ENCODE measurements at regions not wholly inside any gene's neighbourhood (a gene's known extent, or its start where the extent isn't known, plus 50 kb on each side); places are given as distances from the start of the nearest gene placed in this dataset.

- 78 to 85% methylated on average over 4 of the region's 4 CpGs for WGBS, 2 donors (ENCODE audit: low coverage in 1 of 2)
- no peak overlapping the region for H3K27ac ChIP-seq
- DNase-seq = no peak
- H3K9me3 ChIP-seq = no peaks in the 10 kb centered on the region
- in situ Hi-C loops (cut with MboI; ENCODE audit: low pct_ligation_motif_present in 1 of 4, low pct_unique_long_range_greater_than_20kb in 1 of 4, low sequenced_read_pairs in 3 of 4) = no loop called here
- intact Hi-C loops (cut with DNase I; ENCODE audit: low total_unique reads) = no loop called here
- H3K4me1 ChIP-seq = peaks cover 0 to 10% (median 0%) of the 10 kb centered on the region in 4 donors
- no peak for TF ChIP-seq POLR2A (IDR thresholded peaks at IDR 0.05)
- TF ChIP-seq POLR2AphosphoS5 (IDR thresholded peaks at IDR 0.05) = no peak
- TF ChIP-seq EP300 (IDR thresholded peaks at IDR 0.05; ENCODE audit: low read depth) = no peak
- TF ChIP-seq CTCF (IDR thresholded peaks at IDR 0.05) = no peak
- H3K4me3 ChIP-seq = no peak overlapping the region
- H3K36me3 ChIP-seq = no peaks in the 10 kb centered on the region
- no peaks in the 10 kb centered on the region for H3K27me3 ChIP-seq
Measured at GRCh38 chr4:159682996-159683395, 580.1 kb downstream of the RAPGEF2 start.

DNA sequence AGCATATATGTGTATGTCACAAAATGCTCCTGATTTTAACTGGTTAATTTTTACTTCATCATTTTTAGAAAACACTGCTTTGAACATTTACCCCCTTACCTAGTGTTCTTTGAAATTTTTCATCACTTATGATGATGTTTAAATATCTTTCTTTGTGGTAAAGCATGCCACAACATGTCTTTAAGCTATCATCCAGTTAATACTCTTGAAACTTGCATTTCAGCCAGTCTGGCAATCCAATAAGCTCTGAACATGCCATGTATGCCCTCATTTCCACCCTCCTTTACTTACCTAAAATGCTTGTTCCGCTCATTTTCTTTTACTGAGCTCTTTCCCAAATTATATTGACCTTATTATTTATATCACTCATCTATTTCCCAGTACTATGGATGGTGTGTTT, 581.2 kb downstream of the RAPGEF2 start:
- no peaks in the 10 kb centered on the region for H3K9me3 ChIP-seq
- H3K27me3 ChIP-seq = no peaks in the 10 kb centered on the region
- intact Hi-C loops (cut with DNase I; ENCODE audit: low total_unique reads) (no loop called here), in situ Hi-C loops (cut with MboI; ENCODE audit: low pct_ligation_motif_present in 1 of 4, low pct_unique_long_range_greater_than_20kb in 1 of 4, low sequenced_read_pairs in 3 of 4) (no loop called here)
- no peaks in the 10 kb centered on the region for H3K36me3 ChIP-seq
- no peak overlapping the region for H3K4me3 ChIP-seq
- DNase-seq = no peak
- no peak overlapping the region for H3K27ac ChIP-seq
- TF ChIP-seq POLR2A (IDR thresholded peaks at IDR 0.05) (no peak), POLR2AphosphoS5 (IDR thresholded peaks at IDR 0.05) (no peak), CTCF (IDR thresholded peaks at IDR 0.05) (no peak), EP300 (IDR thresholded peaks at IDR 0.05; ENCODE audit: low read depth) (no peak)
- peaks cover 0 to 10% (median 0%) of the 10 kb centered on the region in 4 donors for H3K4me1 ChIP-seq
- 84 to 100% methylated on average over 1 of the region's 1 CpG for WGBS, 2 donors (ENCODE audit: low coverage in 1 of 2)

- in situ Hi-C loops (cut with MboI; ENCODE audit: low pct_ligation_motif_present in 1 of 4, low pct_unique_long_range_greater_than_20kb in 1 of 4, low sequenced_read_pairs in 3 of 4) (no loop called here), intact Hi-C loops (cut with DNase I; ENCODE audit: low total_unique reads) (no loop called here)
- no peak for DNase-seq
- H3K36me3 ChIP-seq = no peaks in the 10 kb centered on the region
- no peak overlapping the region for H3K4me3 ChIP-seq
- H3K9me3 ChIP-seq = no peaks in the 10 kb centered on the region
- WGBS, 2 donors (ENCODE audit: low coverage in 1 of 2) = 14 to 20% methylated on average over 2 to 3 of the region's 3 CpGs
- peaks cover 0 to 10% (median 0%) of the 10 kb centered on the region in 4 donors for H3K4me1 ChIP-seq
- H3K27me3 ChIP-seq = no peaks in the 10 kb centered on the region
- H3K27ac ChIP-seq = no peak overlapping the region
- TF ChIP-seq EP300 (IDR thresholded peaks at IDR 0.05; ENCODE audit: low read depth) (no peak), POLR2A (IDR thresholded peaks at IDR 0.05) (no peak), POLR2AphosphoS5 (IDR thresholded peaks at IDR 0.05) (no peak), CTCF (IDR thresholded peaks at IDR 0.05) (no peak)
Measured at GRCh38 chr4:159685340-159686092, 582.6 kb downstream of the RAPGEF2 start.

GRCh38 chr4:159689526-159689925, 586.6 kb downstream of the RAPGEF2 start:
- TF ChIP-seq POLR2AphosphoS5 (IDR thresholded peaks at IDR 0.05) (no peak), CTCF (IDR thresholded peaks at IDR 0.05) (no peak)
- Histone ChIP-seq H3K36me3 (no peaks in the 10 kb centered on the region), H3K9me3 (peaks cover 0 to 3% of the 10 kb centered on the region in 2 donors), H3K27ac (no peak overlapping the region), H3K4me3 (no peak overlapping the region), H3K27me3 (no peaks in the 10 kb centered on the region), H3K4me1 (peaks cover 0 to 10% (median 0%) of the 10 kb centered on the region in 4 donors)
- DNase-seq = no peak
- intact Hi-C loops (cut with DNase I; ENCODE audit: low total_unique reads) (no loop called here), in situ Hi-C loops (cut with MboI; ENCODE audit: low pct_ligation_motif_present in 1 of 4, low pct_unique_long_range_greater_than_20kb in 1 of 4, low sequenced_read_pairs in 3 of 4) (no loop called here)
